WTC11 (cell line): ENCODE measurements at regions not wholly inside any gene's neighbourhood (a gene's known extent, or its start where the extent isn't known, plus 50 kb on each side); places are given as distances from the start of the nearest gene placed in this dataset.

Source experiments
- ATAC-seq: fragments of 200-7000 bp; cut with Tn5 transposase; 2 replicates; pipeline ENCODE4 v1.10.0; 2021; ENCODE audit warnings: mild to moderate bottlenecking, moderate library complexity
- CTCF ChIA-PET: fragments of 300-600 bp; sonication (Branson Sonifier 250); formaldehyde crosslinking; loops from one replicate; lab custom pipeline; 2021; ENCODE audit warnings: antibody characterized with exemption; lab: Charles Lee
- POLR2A ChIA-PET: fragments of 350-600 bp; sonication (Branson Sonifier 250); formaldehyde crosslinking; loops from one replicate; lab custom pipeline; 2021; ENCODE audit warnings: antibody characterized with exemption; lab: Charles Lee
- DNase-seq: peaks from one replicate; pipeline ENCODE4 v3.0.0; 2021; ENCODE audit warnings: low spot score
- H3K27ac Mint-ChIP-seq: 2 replicates; pipeline ENCODE4 v1.8.0; 2021; ENCODE audit warnings: mixed read lengths
- H3K27me3 Mint-ChIP-seq: 2 replicates; pipeline ENCODE4 v1.8.0; 2021; ENCODE audit warnings: low read depth, mild to moderate bottlenecking, moderate library complexity, mixed read lengths
- H3K36me3 Mint-ChIP-seq: 2 replicates; pipeline ENCODE4 v1.8.0; 2021; ENCODE audit warnings: mixed read lengths
- H3K4me1 Mint-ChIP-seq: 2 replicates; pipeline ENCODE4 v1.8.0; 2022; ENCODE audit warnings: mixed read lengths
- H3K4me3 Mint-ChIP-seq: 2 replicates; pipeline ENCODE4 v1.8.0; 2021; ENCODE audit warnings: mild to moderate bottlenecking, moderate library complexity, mixed read lengths
- H3K9me3 Mint-ChIP-seq: 2 replicates; pipeline ENCODE4 v1.8.0; 2021; ENCODE audit warnings: mixed read lengths
- ATF1 ChIP-seq: sonication (generic); formaldehyde crosslinking; IDR thresholded peaks from 2 replicates; pipeline ENCODE4 v1.8.1; 2023; ENCODE audit warnings: mild to moderate bottlenecking, moderate library complexity, missing genetic modification reagents
- ATF3 ChIP-seq: sonication (generic); formaldehyde crosslinking; conservative IDR thresholded peaks from 2 replicates; pipeline ENCODE4 v1.8.1; 2022; ENCODE audit warnings: mild to moderate bottlenecking, missing genetic modification reagents
- CDX4 ChIP-seq: fragments of 250-450 bp; sonication (Bioruptor Pico); IDR thresholded peaks from 2 replicates; pipeline ENCODE4 v1.9.0; 2021; ENCODE audit warnings: moderate library complexity, mild to moderate bottlenecking, inconsistent platforms, borderline replicate concordance
- CREM ChIP-seq: sonication (generic); formaldehyde crosslinking; IDR thresholded peaks from 2 replicates; pipeline ENCODE4 v1.8.1; 2022; ENCODE audit warnings: mild to moderate bottlenecking, missing genetic modification reagents, moderate library complexity
- EMX1 ChIP-seq: fragments of 250-450 bp; sonication (Bioruptor Pico); IDR thresholded peaks from 2 replicates; pipeline ENCODE4 v1.8.0; 2021; ENCODE audit warnings: mild to moderate bottlenecking
- ETV6 ChIP-seq: sonication (generic); formaldehyde crosslinking; IDR thresholded peaks from 2 replicates; pipeline ENCODE4 v1.8.1; 2022; ENCODE audit warnings: mild to moderate bottlenecking, missing genetic modification reagents
- FOXK1 ChIP-seq: sonication (generic); formaldehyde crosslinking; IDR thresholded peaks from 2 replicates; pipeline ENCODE4 v1.8.0; 2022; ENCODE audit warnings: mild to moderate bottlenecking, moderate library complexity, missing genetic modification reagents
- FOXP1 ChIP-seq: sonication (generic); formaldehyde crosslinking; IDR thresholded peaks from 2 replicates; pipeline ENCODE4 v1.8.0; 2022; ENCODE audit warnings: missing genetic modification reagents, mild to moderate bottlenecking, moderate library complexity, borderline replicate concordance
- GABPB1 ChIP-seq: sonication (generic); formaldehyde crosslinking; IDR thresholded peaks from 2 replicates; pipeline ENCODE4 v1.8.1; 2023; ENCODE audit warnings: mild to moderate bottlenecking, missing genetic modification reagents
- GRHL2 ChIP-seq: fragments of 250-450 bp; sonication (Bioruptor Pico); IDR thresholded peaks from 2 replicates; pipeline ENCODE4 v1.8.0; 2022; ENCODE audit warnings: mild to moderate bottlenecking, moderate library complexity; ENCODE audit not compliant: insufficient replicate concordance, severe bottlenecking
- HMGA2 ChIP-seq: fragments of 250-450 bp; sonication (Bioruptor Pico); IDR thresholded peaks from 2 replicates; pipeline ENCODE4 v1.4.0; 2021; ENCODE audit warnings: mild to moderate bottlenecking, moderate library complexity
- MXD4 ChIP-seq: fragments of 250-450 bp; sonication (Bioruptor Pico); IDR thresholded peaks from 2 replicates; pipeline ENCODE4 v1.8.0; 2021; ENCODE audit warnings: mild to moderate bottlenecking, moderate library complexity, borderline replicate concordance
- NFATC4 ChIP-seq: fragments of 250-450 bp; sonication (Bioruptor Pico); IDR thresholded peaks from 2 replicates; pipeline ENCODE4 v1.9.0; 2021; ENCODE audit warnings: mild to moderate bottlenecking
- NFYB ChIP-seq: sonication (generic); formaldehyde crosslinking; conservative IDR thresholded peaks from 2 replicates; pipeline ENCODE4 v1.8.0; 2022; ENCODE audit warnings: low read depth, missing genetic modification reagents
- NR1H2 ChIP-seq: sonication (generic); formaldehyde crosslinking; IDR thresholded peaks from 2 replicates; pipeline ENCODE4 v1.9.0; 2021; ENCODE audit warnings: mild to moderate bottlenecking, moderate library complexity, missing genetic modification reagents
- NR2C2 ChIP-seq: sonication (generic); formaldehyde crosslinking; IDR thresholded peaks from 2 replicates; pipeline ENCODE4 v1.8.0; 2022; ENCODE audit warnings: mild to moderate bottlenecking, missing genetic modification reagents
- PRRX2 ChIP-seq: fragments of 250-450 bp; sonication (Bioruptor Pico); IDR thresholded peaks from 2 replicates; pipeline ENCODE4 v1.8.0; 2021; ENCODE audit warnings: mild to moderate bottlenecking
- SMAD3 ChIP-seq: sonication (generic); formaldehyde crosslinking; IDR thresholded peaks from 2 replicates; pipeline ENCODE4 v1.8.0; 2022; ENCODE audit warnings: missing genetic modification reagents, mild to moderate bottlenecking, borderline replicate concordance
- SMAD4 ChIP-seq: sonication (generic); formaldehyde crosslinking; IDR thresholded peaks from 2 replicates; pipeline ENCODE4 v1.8.0; 2022; ENCODE audit warnings: mild to moderate bottlenecking, missing genetic modification reagents
- ZBTB21 ChIP-seq: sonication (generic); formaldehyde crosslinking; IDR thresholded peaks from 2 replicates; pipeline ENCODE4 v1.8.1; 2023; ENCODE audit warnings: mild to moderate bottlenecking, missing genetic modification reagents, borderline replicate concordance
- ZNF121 ChIP-seq: sonication (generic); formaldehyde crosslinking; IDR thresholded peaks from 2 replicates; pipeline ENCODE4 v1.8.0; 2023; ENCODE audit warnings: missing genetic modification reagents
- ZNF219 ChIP-seq: sonication (generic); formaldehyde crosslinking; IDR thresholded peaks from 2 replicates; pipeline ENCODE4 v1.8.0; 2023; ENCODE audit warnings: missing genetic modification reagents, mild to moderate bottlenecking, borderline replicate concordance
- ZNF232 ChIP-seq: sonication (generic); formaldehyde crosslinking; IDR thresholded peaks from 2 replicates; pipeline ENCODE4 v1.8.0; 2022; ENCODE audit warnings: mild to moderate bottlenecking, missing genetic modification reagents
- ZNF416 ChIP-seq: fragments of 250-450 bp; sonication (Bioruptor Pico); IDR thresholded peaks from 2 replicates; pipeline ENCODE4 v1.9.0; 2021; ENCODE audit warnings: mild to moderate bottlenecking, inconsistent platforms
- TF ChIP-seq, protein P1 (sequence below): sonication (generic); formaldehyde crosslinking; IDR thresholded peaks from 2 replicates; pipeline ENCODE4 v1.8.1; 2022; ENCODE audit warnings: low read depth, mild to moderate bottlenecking, moderate library complexity, missing genetic modification reagents, borderline replicate concordance
- TF ChIP-seq, protein P2 (sequence below): fragments of 250-450 bp; sonication (Bioruptor Pico); conservative IDR thresholded peaks from 2 replicates; pipeline ENCODE4 v1.9.0; 2021; ENCODE audit warnings: mild to moderate bottlenecking
- TF ChIP-seq, protein P3 (sequence below): fragments of 200-600 bp; IDR thresholded peaks from 2 replicates; pipeline ENCODE4 v1.8.0; 2022; ENCODE audit warnings: antibody characterized with exemption
- TF ChIP-seq, protein P4 (sequence below): sonication (generic); formaldehyde crosslinking; IDR thresholded peaks from 2 replicates; pipeline ENCODE4 v1.8.0; 2023; ENCODE audit warnings: missing genetic modification reagents

GRCh38 chr12:34207858-34208257, 185.6 kb downstream of the ALG10 start (continued):
- TF ChIP-seq, protein P1, sequence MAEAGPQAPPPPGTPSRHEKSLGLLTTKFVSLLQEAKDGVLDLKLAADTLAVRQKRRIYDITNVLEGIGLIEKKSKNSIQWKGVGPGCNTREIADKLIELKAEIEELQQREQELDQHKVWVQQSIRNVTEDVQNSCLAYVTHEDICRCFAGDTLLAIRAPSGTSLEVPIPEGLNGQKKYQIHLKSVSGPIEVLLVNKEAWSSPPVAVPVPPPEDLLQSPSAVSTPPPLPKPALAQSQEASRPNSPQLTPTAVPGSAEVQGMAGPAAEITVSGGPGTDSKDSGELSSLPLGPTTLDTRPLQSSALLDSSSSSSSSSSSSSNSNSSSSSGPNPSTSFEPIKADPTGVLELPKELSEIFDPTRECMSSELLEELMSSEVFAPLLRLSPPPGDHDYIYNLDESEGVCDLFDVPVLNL (CRISPR knock-in tag) = no peak

- H3K9me3 Mint-ChIP-seq = peaks cover 60% of the 10 kb centered on the region
- TF ChIP-seq ZNF219 (CRISPR knock-in tag) = no peak
- no peak for TF ChIP-seq ZBTB21
- TF ChIP-seq EMX1 = no peak
- no peak for TF ChIP-seq ATF3 (CRISPR knock-in tag)
- TF ChIP-seq, protein P2, sequence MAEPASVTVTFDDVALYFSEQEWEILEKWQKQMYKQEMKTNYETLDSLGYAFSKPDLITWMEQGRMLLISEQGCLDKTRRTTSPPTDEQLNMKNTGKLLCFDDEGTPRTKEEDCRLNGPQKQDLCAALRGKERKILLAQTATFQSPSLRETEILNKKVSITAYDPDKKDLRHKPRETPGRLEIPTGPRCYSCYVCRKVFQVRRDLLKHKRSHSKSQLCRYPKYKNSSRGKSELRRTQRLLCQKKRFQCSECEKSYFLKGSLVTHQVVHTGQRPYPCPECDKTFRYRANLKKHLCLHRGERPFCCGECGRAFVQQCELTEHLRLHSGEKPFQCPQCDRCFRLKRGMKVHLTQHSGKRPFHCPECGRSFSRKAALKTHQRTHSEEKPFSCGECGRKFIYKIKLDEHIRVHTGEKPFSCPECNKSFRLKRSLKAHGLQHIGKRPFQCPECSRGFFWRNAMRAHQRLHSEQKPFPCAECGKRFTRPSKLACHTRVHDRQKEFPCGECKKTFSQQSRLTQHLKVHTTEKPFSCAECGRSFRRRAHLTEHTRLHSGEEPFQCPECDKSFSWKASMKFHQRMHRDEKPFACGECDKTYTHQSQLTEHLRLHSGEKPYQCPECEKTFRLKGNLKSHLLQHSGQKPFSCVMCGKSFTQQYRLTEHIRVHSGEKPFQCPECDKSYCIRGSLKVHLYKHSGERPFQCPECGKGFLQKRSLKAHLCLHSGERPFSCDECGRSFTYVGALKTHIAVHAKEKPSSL = no peak
- no peak for TF ChIP-seq PRRX2 (CRISPR knock-in tag)
- TF ChIP-seq NR2C2 (CRISPR knock-in tag) = no peak
- TF ChIP-seq ZNF416 (CRISPR knock-in tag) = no peak
- TF ChIP-seq ETV6 (CRISPR knock-in tag) = no peak
- no peak for TF ChIP-seq SMAD4 (CRISPR knock-in tag)
- TF ChIP-seq GRHL2 = no peak
- no peak for TF ChIP-seq SMAD3 (CRISPR knock-in tag)
- no peak for TF ChIP-seq CREM (CRISPR knock-in tag)
- TF ChIP-seq NFYB (CRISPR knock-in tag) = no peak
- no peak for TF ChIP-seq ZNF121 (CRISPR knock-in tag)
- TF ChIP-seq ATF1 (CRISPR knock-in tag) = no peak
- no peak for TF ChIP-seq FOXK1 (CRISPR knock-in tag)
- no peak for TF ChIP-seq NFATC4 (CRISPR knock-in tag)
- TF ChIP-seq, all 79 proteins: peak for 0
- Mint-ChIP-seq H3K4me3 (no peak overlapping the region), H3K4me1 (no peaks in the 10 kb centered on the region), H3K36me3 (peaks cover 64% of the 10 kb centered on the region), H3K27ac (no peak overlapping the region), H3K27me3 (peaks cover 11% of the 10 kb centered on the region; the same call in 1 of the 2 replicates)
- ChIA-PET CTCF (no interaction called here), POLR2A (no interaction called here)
- DNase-seq (no peak), ATAC-seq (no peak)
Observed at GRCh38 chr12:34208331-34209258, 186.3 kb downstream of the ALG10 start.

GRCh38 chr12:34209259-34209835, 187.1 kb downstream of the ALG10 start:
- ATAC-seq = no peak
- peaks cover 60% of the 10 kb centered on the region for H3K9me3 Mint-ChIP-seq
- no peak for TF ChIP-seq ZNF232 (CRISPR knock-in tag)
- no peak for TF ChIP-seq NR1H2 (CRISPR knock-in tag)
- TF ChIP-seq, protein P3, sequence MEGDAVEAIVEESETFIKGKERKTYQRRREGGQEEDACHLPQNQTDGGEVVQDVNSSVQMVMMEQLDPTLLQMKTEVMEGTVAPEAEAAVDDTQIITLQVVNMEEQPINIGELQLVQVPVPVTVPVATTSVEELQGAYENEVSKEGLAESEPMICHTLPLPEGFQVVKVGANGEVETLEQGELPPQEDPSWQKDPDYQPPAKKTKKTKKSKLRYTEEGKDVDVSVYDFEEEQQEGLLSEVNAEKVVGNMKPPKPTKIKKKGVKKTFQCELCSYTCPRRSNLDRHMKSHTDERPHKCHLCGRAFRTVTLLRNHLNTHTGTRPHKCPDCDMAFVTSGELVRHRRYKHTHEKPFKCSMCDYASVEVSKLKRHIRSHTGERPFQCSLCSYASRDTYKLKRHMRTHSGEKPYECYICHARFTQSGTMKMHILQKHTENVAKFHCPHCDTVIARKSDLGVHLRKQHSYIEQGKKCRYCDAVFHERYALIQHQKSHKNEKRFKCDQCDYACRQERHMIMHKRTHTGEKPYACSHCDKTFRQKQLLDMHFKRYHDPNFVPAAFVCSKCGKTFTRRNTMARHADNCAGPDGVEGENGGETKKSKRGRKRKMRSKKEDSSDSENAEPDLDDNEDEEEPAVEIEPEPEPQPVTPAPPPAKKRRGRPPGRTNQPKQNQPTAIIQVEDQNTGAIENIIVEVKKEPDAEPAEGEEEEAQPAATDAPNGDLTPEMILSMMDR = no peak
- no peak for TF ChIP-seq HMGA2 (CRISPR knock-in tag)
- no peak for TF ChIP-seq SMAD3 (CRISPR knock-in tag)
- no peak for TF ChIP-seq GABPB1
- TF ChIP-seq ZNF416 (CRISPR knock-in tag) = no peak
- no peak for TF ChIP-seq NFATC4 (CRISPR knock-in tag)
- no peak for TF ChIP-seq FOXP1 (CRISPR knock-in tag)
- no peak for TF ChIP-seq PRRX2 (CRISPR knock-in tag)
- TF ChIP-seq, protein P4, sequence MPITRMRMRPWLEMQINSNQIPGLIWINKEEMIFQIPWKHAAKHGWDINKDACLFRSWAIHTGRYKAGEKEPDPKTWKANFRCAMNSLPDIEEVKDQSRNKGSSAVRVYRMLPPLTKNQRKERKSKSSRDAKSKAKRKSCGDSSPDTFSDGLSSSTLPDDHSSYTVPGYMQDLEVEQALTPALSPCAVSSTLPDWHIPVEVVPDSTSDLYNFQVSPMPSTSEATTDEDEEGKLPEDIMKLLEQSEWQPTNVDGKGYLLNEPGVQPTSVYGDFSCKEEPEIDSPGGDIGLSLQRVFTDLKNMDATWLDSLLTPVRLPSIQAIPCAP = no peak
- TF ChIP-seq CDX4 = no peak
- TF ChIP-seq MXD4 = no peak

More at GRCh38 chr12:34209259-34209835, 187.1 kb downstream of the ALG10 start:
- Mint-ChIP-seq H3K27me3 (peaks cover 11% of the 10 kb centered on the region; the same call in 1 of the 2 replicates), H3K4me3 (no peak overlapping the region), H3K36me3 (peaks cover 64% of the 10 kb centered on the region), H3K27ac (no peak overlapping the region), H3K4me1 (no peaks in the 10 kb centered on the region)
- CTCF ChIA-PET = no interaction called here
- no peak for DNase-seq
- POLR2A ChIA-PET = no interaction called here
